Suprapubic skin (tissue), 4 donors: ENCODE measurements at regions not wholly inside any gene's neighbourhood (a gene's known extent, or its start where the extent isn't known, plus 50 kb on each side); places are given as distances from the start of the nearest gene placed in this dataset.
"Not testable (repeated sequence)": the region's sequence is repeated elsewhere in the genome, so short reads cannot be mapped to it uniquely, and the experiment has no call there.

Source experiments
- DNase-seq, 2 donors: peaks; one replicate each; pipeline ENCODE4 v3.0.0-alpha.2; 2019; ENCODE audit warnings: low spot score in 2 of 2
- H3K27ac ChIP-seq: fragments of 200-600 bp; sonication (generic); one replicate; pipeline ENCODE4 v1.5.1; 2019
- H3K27me3 ChIP-seq: fragments of 200-600 bp; sonication (generic); one replicate; pipeline ENCODE4 v1.5.1; 2019
- H3K36me3 ChIP-seq: fragments of 200-600 bp; sonication (generic); one replicate; pipeline ENCODE4 v1.5.1; 2019
- H3K4me1 ChIP-seq: fragments of 200-600 bp; sonication (generic); one replicate; pipeline ENCODE4 v1.5.1; 2019
- H3K4me3 ChIP-seq: fragments of 200-600 bp; sonication (generic); one replicate; pipeline ENCODE4 v1.5.1; 2019; ENCODE audit warnings: mild to moderate bottlenecking
- H3K9me3 ChIP-seq: fragments of 200-600 bp; sonication (generic); one replicate; pipeline ENCODE4 v1.5.1; 2019
- CTCF ChIP-seq, 2 donors: fragments of 200-600 bp in 1 of 2; fragments of 450-650 bp in 1 of 2; sonication (generic) in 1 of 2; IDR thresholded peaks; one replicate each; pipeline ENCODE4 v1.5.1; 2016 to 2019; ENCODE audit warnings: antibody characterized with exemption in 2 of 2, mild to moderate bottlenecking in 1 of 2, moderate library complexity in 1 of 2
- EP300 ChIP-seq: sonication (generic); formaldehyde crosslinking; IDR thresholded peaks from one replicate; pipeline ENCODE4 v1.6.1; 2017; ENCODE audit warnings: antibody characterized with exemption
- POLR2A ChIP-seq, 2 donors: fragments of 450-650 bp; IDR thresholded peaks; one replicate each; pipeline ENCODE4 v1.6.1; 2017; ENCODE audit warnings: antibody characterized with exemption in 2 of 2, mild to moderate bottlenecking in 2 of 2, moderate library complexity in 2 of 2
- POLR2AphosphoS5 ChIP-seq, 3 donors: sonication (generic); formaldehyde crosslinking; IDR thresholded peaks; one replicate each; pipeline ENCODE4 v1.6.1; 2017; ENCODE audit warnings: antibody characterized with exemption in 3 of 3
- WGBS: methylation state at CpG from one replicate; pipeline ENCODE4 v1.1.5; 2018; 5-methylcytosine and 5-hydroxymethylcytosine counted together

- H3K4me3 ChIP-seq: no peak overlapping the region
- 48% methylated on average over 4 of the region's 4 CpGs for WGBS
- H3K36me3 ChIP-seq: no peaks in the 10 kb centered on the region
- peak overlapping the region; percentile 93 for H3K27ac ChIP-seq
- no peaks in the 10 kb centered on the region for H3K27me3 ChIP-seq
- DNase-seq: no peak
- peaks cover 60% of the 10 kb centered on the region for H3K4me1 ChIP-seq
- no peaks in the 10 kb centered on the region for H3K9me3 ChIP-seq
- TF ChIP-seq POLR2AphosphoS5 (IDR thresholded peaks at IDR 0.05): no peak
- TF ChIP-seq EP300: no peak
- no peak for TF ChIP-seq CTCF (IDR thresholded peaks at IDR 0.05)
- no peak for TF ChIP-seq POLR2A (IDR thresholded peaks at IDR 0.05)
Measured at GRCh38 chr3:187811585-187812250, 66.5 kb upstream of the BCL6 start.

GRCh38 chr3:187812496-187812895, 67.2 kb upstream of the BCL6 start:
- H3K27ac ChIP-seq: no peak overlapping the region
- no peaks in the 10 kb centered on the region for H3K9me3 ChIP-seq
- DNase-seq: no peak
- H3K4me1 ChIP-seq: peaks cover 53% of the 10 kb centered on the region
- no peak for TF ChIP-seq EP300
- TF ChIP-seq POLR2A (IDR thresholded peaks at IDR 0.05): no peak
- TF ChIP-seq POLR2AphosphoS5 (IDR thresholded peaks at IDR 0.05): no peak
- no peak for TF ChIP-seq CTCF (IDR thresholded peaks at IDR 0.05)
- H3K4me3 ChIP-seq: no peak overlapping the region
- no peaks in the 10 kb centered on the region for H3K27me3 ChIP-seq
- no peaks in the 10 kb centered on the region for H3K36me3 ChIP-seq
- WGBS: 85% methylated on average over 5 of the region's 5 CpGs

- TF ChIP-seq POLR2A (IDR thresholded peaks at IDR 0.05): no peak
- no peak for TF ChIP-seq EP300
- TF ChIP-seq CTCF (IDR thresholded peaks at IDR 0.05): no peak
- TF ChIP-seq POLR2AphosphoS5 (IDR thresholded peaks at IDR 0.05): no peak
- Histone ChIP-seq H3K27me3 (no peaks in the 10 kb centered on the region), H3K9me3 (no peaks in the 10 kb centered on the region), H3K4me3 (no peak overlapping the region), H3K27ac (no peak overlapping the region), H3K4me1 (peaks cover 46% of the 10 kb centered on the region), H3K36me3 (no peaks in the 10 kb centered on the region)
- WGBS: 94% methylated on average over 1 of the region's 1 CpG
- DNase-seq: no peak
Measured at GRCh38 chr3:187813198-187813597, 67.9 kb upstream of the BCL6 start.

- H3K27ac ChIP-seq, H3K4me1 ChIP-seq, H3K36me3 ChIP-seq, DNase-seq, H3K4me3 ChIP-seq, H3K9me3 ChIP-seq, H3K27me3 ChIP-seq: not testable (repeated sequence)
- WGBS: 93% methylated on average over 3 of the region's 3 CpGs
Measured at GRCh38 chr3:187817766-187818165, 72.5 kb upstream of the BCL6 start.

- Histone ChIP-seq H3K4me3 (no peak overlapping the region), H3K36me3 (no peaks in the 10 kb centered on the region), H3K27ac (no peak overlapping the region), H3K27me3 (no peaks in the 10 kb centered on the region), H3K9me3 (no peaks in the 10 kb centered on the region), H3K4me1 (no peaks in the 10 kb centered on the region)
- DNase-seq: no peak
- WGBS: 86% methylated on average over 2 of the region's 2 CpGs
- TF ChIP-seq EP300 (no peak), CTCF (IDR thresholded peaks at IDR 0.05) (no peak), POLR2AphosphoS5 (IDR thresholded peaks at IDR 0.05) (no peak), POLR2A (IDR thresholded peaks at IDR 0.05) (no peak)
Measured at GRCh38 chr3:187821616-187822317, 76.5 kb upstream of the BCL6 start.
